Stomach (tissue), 4 donors: ENCODE measurements at regions not wholly inside any gene's neighbourhood (a gene's known extent, or its start where the extent isn't known, plus 50 kb on each side); places are given as distances from the start of the nearest gene placed in this dataset.

Source experiments
- CTCF ChIP-seq, 7 experiments: fragments of 450-650 bp in 4 of 7; fragments of 200-600 bp in 3 of 7; sonication (generic) in 3 of 7; IDR thresholded peaks; one replicate each; pipeline ENCODE4 v1.5.1; 2016 to 2019; ENCODE audit warnings: antibody characterized with exemption in 7 of 7, control low read depth in 2 of 7, mild to moderate bottlenecking in 1 of 7
- POLR2A ChIP-seq, 4 donors: fragments of 450-650 bp; IDR thresholded peaks; one replicate each; pipeline ENCODE4 v1.6.1; 2016; ENCODE audit warnings: antibody characterized with exemption in 4 of 4, control low read depth in 2 of 4, mild to moderate bottlenecking in 1 of 4, moderate library complexity in 1 of 4
- POLR2AphosphoS5 ChIP-seq, 3 donors: sonication (generic); formaldehyde crosslinking; IDR thresholded peaks; one replicate each; pipeline ENCODE4 v1.6.1; 2016; ENCODE audit warnings: antibody characterized with exemption in 3 of 3

DNA sequence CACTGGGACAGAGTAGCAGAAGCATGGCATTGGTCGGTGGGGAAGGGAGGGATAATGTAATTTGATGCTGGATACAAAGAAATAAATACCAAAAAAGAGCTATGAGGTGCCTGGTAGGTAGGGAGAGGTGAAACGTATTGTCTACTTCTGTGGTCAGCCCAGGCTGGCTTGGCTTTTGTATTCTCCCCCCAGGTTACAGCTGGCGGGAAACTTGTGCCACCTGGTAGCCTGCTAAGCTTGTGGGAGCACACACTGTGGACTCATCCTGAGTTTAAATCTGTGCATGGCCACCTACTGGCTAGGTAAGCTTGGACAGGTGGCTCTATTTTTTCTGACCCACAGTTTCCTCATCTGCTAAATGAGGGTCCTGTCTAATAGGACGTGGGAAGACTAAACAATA, 165.2 kb upstream of the E2F8 start:
- TF ChIP-seq CTCF (IDR thresholded peaks at IDR 0.05): no peak
- no peak for TF ChIP-seq POLR2A (IDR thresholded peaks at IDR 0.05)
- TF ChIP-seq POLR2AphosphoS5 (IDR thresholded peaks at IDR 0.05): no peak
